Panc1 (cell line): ENCODE measurements at regions not wholly inside any gene's neighbourhood (a gene's known extent, or its start where the extent isn't known, plus 50 kb on each side); places are given as distances from the start of the nearest gene placed in this dataset.

Experiments used
- POLR2AphosphoS5 ChIP-seq: IDR thresholded peaks from 2 replicates; pipeline ENCODE4 v1.6.1; 2012; ENCODE audit warnings: mild to moderate bottlenecking, low read depth, low read length, moderate library complexity
- SIN3A ChIP-seq: IDR thresholded peaks from 2 replicates; pipeline ENCODE4 v1.6.1; 2012; ENCODE audit warnings: low read depth, mild to moderate bottlenecking, low read length, moderate library complexity, borderline replicate concordance; ENCODE audit not compliant: insufficient read depth
- TCF7L2 ChIP-seq: IDR thresholded peaks from 2 replicates; pipeline ENCODE4 v1.6.1; 2011; ENCODE audit warnings: mild to moderate bottlenecking, low read depth, low read length, inconsistent platforms
- TF ChIP-seq, protein P1 (sequence below): fragments of 450-650 bp; IDR thresholded peaks from 2 replicates; pipeline ENCODE4 v1.5.1; 2017; ENCODE audit warnings: mild to moderate bottlenecking
- TF ChIP-seq, protein P2 (sequence below), 2 experiments: IDR thresholded peaks; 2 replicates each; pipeline ENCODE4 v1.6.1; 2011 to 2012; ENCODE audit warnings: low read depth in 2 of 2, control low read depth in 1 of 2, low read length in 1 of 2, mild to moderate bottlenecking in 1 of 2, moderate library complexity in 1 of 2; ENCODE audit not compliant: insufficient read depth in 1 of 2

DNA sequence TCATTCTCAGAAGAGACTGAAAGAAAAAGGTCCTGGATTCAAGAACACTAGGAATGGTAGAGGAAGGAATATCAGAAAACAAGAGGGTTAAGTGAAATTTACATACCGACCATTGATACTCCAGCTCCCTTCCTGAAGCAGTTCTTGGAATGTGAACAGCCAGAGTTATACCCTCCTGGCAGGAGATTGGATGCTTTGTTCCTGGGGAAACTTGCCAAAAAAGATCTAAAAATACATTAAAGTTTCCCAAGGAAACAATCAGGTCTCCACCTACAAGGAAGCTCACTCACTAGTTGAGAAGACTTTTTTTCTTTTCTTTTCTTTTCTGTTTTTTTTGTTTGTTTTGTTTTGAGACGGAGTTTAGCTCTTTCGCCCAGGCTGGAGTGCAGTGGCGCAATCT lies 91.1 kb downstream of the HLX start:
- TF ChIP-seq POLR2AphosphoS5 (no peak), TCF7L2 (no peak), SIN3A (no peak)
- TF ChIP-seq, protein P1, sequence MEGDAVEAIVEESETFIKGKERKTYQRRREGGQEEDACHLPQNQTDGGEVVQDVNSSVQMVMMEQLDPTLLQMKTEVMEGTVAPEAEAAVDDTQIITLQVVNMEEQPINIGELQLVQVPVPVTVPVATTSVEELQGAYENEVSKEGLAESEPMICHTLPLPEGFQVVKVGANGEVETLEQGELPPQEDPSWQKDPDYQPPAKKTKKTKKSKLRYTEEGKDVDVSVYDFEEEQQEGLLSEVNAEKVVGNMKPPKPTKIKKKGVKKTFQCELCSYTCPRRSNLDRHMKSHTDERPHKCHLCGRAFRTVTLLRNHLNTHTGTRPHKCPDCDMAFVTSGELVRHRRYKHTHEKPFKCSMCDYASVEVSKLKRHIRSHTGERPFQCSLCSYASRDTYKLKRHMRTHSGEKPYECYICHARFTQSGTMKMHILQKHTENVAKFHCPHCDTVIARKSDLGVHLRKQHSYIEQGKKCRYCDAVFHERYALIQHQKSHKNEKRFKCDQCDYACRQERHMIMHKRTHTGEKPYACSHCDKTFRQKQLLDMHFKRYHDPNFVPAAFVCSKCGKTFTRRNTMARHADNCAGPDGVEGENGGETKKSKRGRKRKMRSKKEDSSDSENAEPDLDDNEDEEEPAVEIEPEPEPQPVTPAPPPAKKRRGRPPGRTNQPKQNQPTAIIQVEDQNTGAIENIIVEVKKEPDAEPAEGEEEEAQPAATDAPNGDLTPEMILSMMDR = no peak
- TF ChIP-seq, protein P2, sequence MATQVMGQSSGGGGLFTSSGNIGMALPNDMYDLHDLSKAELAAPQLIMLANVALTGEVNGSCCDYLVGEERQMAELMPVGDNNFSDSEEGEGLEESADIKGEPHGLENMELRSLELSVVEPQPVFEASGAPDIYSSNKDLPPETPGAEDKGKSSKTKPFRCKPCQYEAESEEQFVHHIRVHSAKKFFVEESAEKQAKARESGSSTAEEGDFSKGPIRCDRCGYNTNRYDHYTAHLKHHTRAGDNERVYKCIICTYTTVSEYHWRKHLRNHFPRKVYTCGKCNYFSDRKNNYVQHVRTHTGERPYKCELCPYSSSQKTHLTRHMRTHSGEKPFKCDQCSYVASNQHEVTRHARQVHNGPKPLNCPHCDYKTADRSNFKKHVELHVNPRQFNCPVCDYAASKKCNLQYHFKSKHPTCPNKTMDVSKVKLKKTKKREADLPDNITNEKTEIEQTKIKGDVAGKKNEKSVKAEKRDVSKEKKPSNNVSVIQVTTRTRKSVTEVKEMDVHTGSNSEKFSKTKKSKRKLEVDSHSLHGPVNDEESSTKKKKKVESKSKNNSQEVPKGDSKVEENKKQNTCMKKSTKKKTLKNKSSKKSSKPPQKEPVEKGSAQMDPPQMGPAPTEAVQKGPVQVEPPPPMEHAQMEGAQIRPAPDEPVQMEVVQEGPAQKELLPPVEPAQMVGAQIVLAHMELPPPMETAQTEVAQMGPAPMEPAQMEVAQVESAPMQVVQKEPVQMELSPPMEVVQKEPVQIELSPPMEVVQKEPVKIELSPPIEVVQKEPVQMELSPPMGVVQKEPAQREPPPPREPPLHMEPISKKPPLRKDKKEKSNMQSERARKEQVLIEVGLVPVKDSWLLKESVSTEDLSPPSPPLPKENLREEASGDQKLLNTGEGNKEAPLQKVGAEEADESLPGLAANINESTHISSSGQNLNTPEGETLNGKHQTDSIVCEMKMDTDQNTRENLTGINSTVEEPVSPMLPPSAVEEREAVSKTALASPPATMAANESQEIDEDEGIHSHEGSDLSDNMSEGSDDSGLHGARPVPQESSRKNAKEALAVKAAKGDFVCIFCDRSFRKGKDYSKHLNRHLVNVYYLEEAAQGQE (IDR thresholded peaks at IDR 0.05; ENCODE audit: insufficient read depth in 1 of 2, low read depth in 2 of 2, low read length in 1 of 2) = no peak
